IMR-90 (cell line): ENCODE measurements at regions not wholly inside any gene's neighbourhood (a gene's known extent, or its start where the extent isn't known, plus 50 kb on each side); places are given as distances from the start of the nearest gene placed in this dataset.

Experiments used
- ATAC-seq: fragments of 200-7000 bp; cut with Tn5 transposase; 2 replicates; pipeline ENCODE4 v1.9.1; 2020; ENCODE audit warnings: low read depth, mild to moderate bottlenecking, moderate library complexity
- BruUV-seq: library from RNA; stranded (reverse); fragments of 400-500 nt; replicated peaks from 2 replicates; lab custom pipeline; 2021; lab: Mats Ljungman, UMichigan
- CTCF ChIA-PET: fragments of 300-600 bp; formaldehyde crosslinking; extraction: SDS; loops from one replicate; lab custom pipeline; 2021; ENCODE audit warnings: antibody characterized with exemption; lab: Yijun Ruan, JAX
- POLR2A ChIA-PET: fragments of 300-600 bp; sonication (Branson Sonifier 250); formaldehyde crosslinking; loops from one replicate; lab custom pipeline; 2022; ENCODE audit warnings: antibody characterized with exemption; ENCODE audit not compliant: unreplicated experiment; lab: Charles Lee
- DNase-seq: peaks from one replicate; pipeline ENCODE4 v3.0.0; 2013
- H2AFZ ChIP-seq: replicated peaks from 2 replicates; pipeline ENCODE3; 2013; ENCODE audit warnings: low read length, mild to moderate bottlenecking; ENCODE audit not compliant: poor library complexity
- H2AK5ac ChIP-seq: 2 replicates; pipeline ENCODE4 v1.6.1; 2013; ENCODE audit warnings: low read depth, low read length, inconsistent platforms
- H2AK9ac ChIP-seq: replicated peaks from 2 replicates; pipeline ENCODE3; 2013; ENCODE audit warnings: mild to moderate bottlenecking, low read depth, low read length, moderate library complexity; ENCODE audit not compliant: poor library complexity
- H2BK120ac ChIP-seq: 2 replicates; pipeline ENCODE4 v1.6.1; 2013; ENCODE audit warnings: low read depth, low read length, inconsistent platforms
- H2BK15ac ChIP-seq: 3 replicates; pipeline ENCODE4 v1.6.1; 2013; ENCODE audit warnings: low read depth, low read length, inconsistent platforms
- H2BK20ac ChIP-seq: 2 replicates; pipeline ENCODE4 v1.6.1; 2013; ENCODE audit warnings: low read depth, mild to moderate bottlenecking, inconsistent platforms, low read length, moderate library complexity
- H2BK5ac ChIP-seq: 2 replicates; pipeline ENCODE4 v1.6.1; 2013; ENCODE audit warnings: mild to moderate bottlenecking, low read depth, low read length, inconsistent platforms; ENCODE audit not compliant: poor library complexity, severe bottlenecking
- H3K14ac ChIP-seq: replicated peaks from 2 replicates; pipeline ENCODE4 v1.6.1; 2013; ENCODE audit warnings: low read depth, low read length, inconsistent platforms
- H3K18ac ChIP-seq: 2 replicates; pipeline ENCODE4 v1.6.1; 2013; ENCODE audit warnings: low read depth, low read length, control low read depth
- H3K23ac ChIP-seq: 2 replicates; pipeline ENCODE4 v1.6.1; 2013; ENCODE audit warnings: low read depth, low read length, inconsistent platforms
- H3K27ac ChIP-seq: 2 replicates; pipeline ENCODE4 v1.5.1; 2013; ENCODE audit warnings: mild to moderate bottlenecking, control low read depth, low read length; ENCODE audit not compliant: insufficient read depth
- H3K27me3 ChIP-seq: 2 replicates; pipeline ENCODE4 v1.6.1; 2013; ENCODE audit warnings: low read length; ENCODE audit not compliant: control insufficient read depth, insufficient read depth
- H3K36me3 ChIP-seq: 2 replicates; pipeline ENCODE4 v1.6.1; 2013; ENCODE audit warnings: low read length, mixed read lengths; ENCODE audit not compliant: control insufficient read depth, insufficient read depth
- H3K4ac ChIP-seq: 2 replicates; pipeline ENCODE4 v1.6.1; 2013; ENCODE audit warnings: low read depth, low read length, inconsistent platforms
- H3K4me1 ChIP-seq: 2 replicates; pipeline ENCODE4 v1.6.1; 2013; ENCODE audit warnings: low read length, mixed read lengths; ENCODE audit not compliant: control insufficient read depth, insufficient read depth
- H3K4me2 ChIP-seq: 2 replicates; pipeline ENCODE4 v1.6.1; 2013; ENCODE audit warnings: low read depth, mild to moderate bottlenecking, control low read depth, low read length, moderate library complexity
- H3K4me3 ChIP-seq: 2 replicates; pipeline ENCODE4 v1.5.1; 2013; ENCODE audit warnings: low read depth, mild to moderate bottlenecking, control low read depth, low read length, moderate library complexity; ENCODE audit not compliant: insufficient read depth
- H3K56ac ChIP-seq: 2 replicates; pipeline ENCODE4 v1.6.1; 2013; ENCODE audit warnings: low read length, inconsistent platforms; ENCODE audit not compliant: insufficient read depth; ENCODE audit errors: extremely low read depth
- H3K79me1 ChIP-seq, 2 experiments: 2 replicates each; pipeline ENCODE4 v1.6.1; 2013; ENCODE audit warnings: low read length in 2 of 2, inconsistent platforms in 1 of 2, low read depth in 1 of 2
- H3K9ac ChIP-seq: 2 replicates; pipeline ENCODE4 v1.6.1; 2013; ENCODE audit warnings: low read depth, low read length, control low read depth
- H3K9me1 ChIP-seq: 2 replicates; pipeline ENCODE4 v1.6.1; 2013; ENCODE audit warnings: low read length, inconsistent platforms; ENCODE audit not compliant: insufficient read depth
- H3K9me3 ChIP-seq: 2 replicates; pipeline ENCODE4 v1.6.1; 2013; ENCODE audit warnings: low read length; ENCODE audit not compliant: control insufficient read depth, insufficient read depth
- H4K20me1 ChIP-seq: 2 replicates; pipeline ENCODE4 v1.6.1; 2013; ENCODE audit warnings: low read length, inconsistent platforms; ENCODE audit not compliant: insufficient read depth
- H4K5ac ChIP-seq: 2 replicates; pipeline ENCODE4 v1.6.1; 2013; ENCODE audit warnings: mild to moderate bottlenecking, low read depth, low read length, control low read depth
- H4K8ac ChIP-seq, 2 experiments: 2 replicates each; pipeline ENCODE4 v1.6.1; 2013; ENCODE audit warnings: low read depth in 2 of 2, low read length in 2 of 2, control low read depth in 1 of 2, inconsistent platforms in 1 of 2
- H4K91ac ChIP-seq: 2 replicates; pipeline ENCODE4 v1.6.1; 2013; ENCODE audit warnings: low read depth, low read length, inconsistent platforms; ENCODE audit not compliant: insufficient read depth
- BHLHE40 ChIP-seq: fragments of 150-350 bp; IDR thresholded peaks from 2 replicates; pipeline ENCODE4 v1.6.1; 2016; ENCODE audit warnings: mild to moderate bottlenecking, low read depth, low read length
- CEBPB ChIP-seq: IDR thresholded peaks from 2 replicates; pipeline ENCODE4 v1.6.1; 2012; ENCODE audit warnings: low read depth, low read length, improper control_type of control experiment
- CHD1 ChIP-seq: IDR thresholded peaks from 2 replicates; pipeline ENCODE4 v1.6.1; 2012; ENCODE audit warnings: low read depth, low read length, improper control_type of control experiment
- FOS ChIP-seq: fragments of 150-350 bp; IDR thresholded peaks from 2 replicates; pipeline ENCODE4 v1.6.1; 2016; ENCODE audit warnings: low read depth, low read length
- MAFK ChIP-seq: IDR thresholded peaks from 2 replicates; pipeline ENCODE4 v1.6.1; 2012; ENCODE audit warnings: low read depth, low read length, improper control_type of control experiment
- MAZ ChIP-seq: IDR thresholded peaks from 2 replicates; pipeline ENCODE4 v1.6.1; 2012; ENCODE audit warnings: low read depth, mild to moderate bottlenecking, low read length, improper control_type of control experiment, moderate library complexity, borderline replicate concordance
- MXI1 ChIP-seq: IDR thresholded peaks from 2 replicates; pipeline ENCODE4 v1.6.1; 2012; ENCODE audit warnings: low read depth, mild to moderate bottlenecking, low read length, moderate library complexity, borderline replicate concordance
- NFE2L2 ChIP-seq: fragments of 150-350 bp; IDR thresholded peaks from 2 replicates; pipeline ENCODE4 v1.6.1; 2016; ENCODE audit warnings: low read depth, mild to moderate bottlenecking, low read length
- POLR2A ChIP-seq: IDR thresholded peaks from 2 replicates; pipeline ENCODE4 v1.6.1; 2012; ENCODE audit warnings: mild to moderate bottlenecking, low read depth, low read length
- RAD21 ChIP-seq: IDR thresholded peaks from 2 replicates; pipeline ENCODE4 v1.6.1; 2012; ENCODE audit warnings: low read length, improper control_type of control experiment
- RCOR1 ChIP-seq: IDR thresholded peaks from 2 replicates; pipeline ENCODE4 v1.6.1; 2012; ENCODE audit warnings: mild to moderate bottlenecking, low read length, improper control_type of control experiment; ENCODE audit not compliant: insufficient replicate concordance
- RFX5 ChIP-seq: IDR thresholded peaks from 2 replicates; pipeline ENCODE4 v1.8.0; 2012; ENCODE audit warnings: low read depth, mild to moderate bottlenecking, low read length, moderate library complexity
- SMC3 ChIP-seq: fragments of 150-350 bp; IDR thresholded peaks from 2 replicates; pipeline ENCODE4 v1.6.1; 2016; ENCODE audit warnings: low read depth, mild to moderate bottlenecking, antibody characterized with exemption, low read length, moderate library complexity
- WGBS, 2 experiments: methylation state at CpG; one replicate each; pipeline versions ENCODE4 v1.1.5 to v1.1.7; 2013; ENCODE audit warnings: missing lambda C conversion rate in 2 of 2; ENCODE audit not compliant: insufficient read length in 1 of 2; ENCODE audit errors: extremely low coverage in 2 of 2; 5-methylcytosine and 5-hydroxymethylcytosine counted together
- dilution Hi-C: fragments of 300-500 bp; cut with HindIII; formaldehyde crosslinking; loops from one replicate; pipeline ENCODE4 v1.14.3; 2018; ENCODE audit warnings: low sequenced_read_pairs; ENCODE audit not compliant: unreplicated experiment
- in situ Hi-C: fragments of 300-500 bp; cut with MboI; formaldehyde crosslinking; loops from 3 replicates; pipeline ENCODE4 v1.14.3; 2019; ENCODE audit warnings: low sequenced_read_pairs, inconsistent platforms, mixed read lengths
- intact Hi-C: fragments of 100-400 bp; cut with micrococcal nuclease; formaldehyde crosslinking; loops from 2 replicates; pipeline ENCODE4 v1.10.0; 2022
- TF ChIP-seq, protein P1 (sequence below): conservative IDR thresholded peaks from 2 replicates; pipeline ENCODE4 v1.5.1; 2012; ENCODE audit warnings: mild to moderate bottlenecking, low read depth, low read length, improper control_type of control experiment
- TF ChIP-seq, protein P2 (sequence below): fragments of 150-350 bp; IDR thresholded peaks from 2 replicates; pipeline ENCODE4 v1.6.1; 2017; ENCODE audit warnings: mild to moderate bottlenecking, antibody characterized with exemption, low read length, low read depth
- TF ChIP-seq, protein P3 (sequence below): fragments of 150-350 bp; IDR thresholded peaks from 2 replicates; pipeline ENCODE4 v1.6.1; 2016; ENCODE audit warnings: low read depth, mild to moderate bottlenecking, low read length, moderate library complexity, borderline replicate concordance

DNA sequence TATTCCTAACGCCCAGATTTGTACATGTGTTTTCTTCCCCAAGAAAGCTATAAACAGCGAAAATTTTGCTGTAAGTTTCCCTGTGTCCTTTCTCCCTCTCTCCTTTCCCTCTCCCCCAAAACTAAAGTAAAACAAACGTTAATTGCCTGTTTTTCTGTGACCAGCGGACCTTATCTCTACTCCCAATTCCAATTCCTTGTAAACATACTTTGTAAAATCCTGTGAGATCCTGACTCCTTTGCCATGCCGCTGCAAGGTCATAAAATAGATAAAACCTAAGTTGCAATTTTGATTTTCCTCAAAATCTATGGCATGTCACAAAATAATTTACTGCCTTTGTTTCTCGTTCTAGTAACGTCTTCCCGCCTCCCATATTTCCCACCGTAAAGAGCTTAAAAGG is 217.6 kb downstream of the USP6NL start:
- Histone ChIP-seq H4K20me1 (no peaks in the 10 kb centered on the region), H2BK15ac (no peak overlapping the region), H3K36me3 (no peaks in the 10 kb centered on the region), H2BK120ac (no peak overlapping the region), H3K4me1 (no peaks in the 10 kb centered on the region), H3K27me3 (no peaks in the 10 kb centered on the region), H3K56ac (no peak overlapping the region), H2AK9ac (no peak overlapping the region), H3K9me3 (no peaks in the 10 kb centered on the region; the same call in 1 of the 2 replicates), H4K91ac (no peak overlapping the region), H2AK5ac (no peak overlapping the region), H3K4me2 (no peak overlapping the region), H3K9me1 (no peaks in the 10 kb centered on the region), H2AFZ (no peak overlapping the region), H2BK5ac (no peak overlapping the region), H2BK20ac (no peak overlapping the region), H4K5ac (no peak overlapping the region), H3K23ac (no peak overlapping the region), H3K14ac (no peak overlapping the region), H3K4ac (no peak overlapping the region), H3K18ac (no peak overlapping the region), H4K8ac (no peak overlapping the region), H3K4me3 (no peak overlapping the region), H3K9ac (no peak overlapping the region), H3K27ac (no peak overlapping the region), H3K79me1 (no peaks in the 10 kb centered on the region)
- no TSS peak for BruUV-seq
- no peak for ATAC-seq
- no peak for TF ChIP-seq MXI1
- TF ChIP-seq SMC3 = no peak
- TF ChIP-seq RFX5 = no peak
- TF ChIP-seq NFE2L2 = no peak
- TF ChIP-seq FOS = no peak
- no peak for TF ChIP-seq CEBPB
- TF ChIP-seq, protein P1, sequence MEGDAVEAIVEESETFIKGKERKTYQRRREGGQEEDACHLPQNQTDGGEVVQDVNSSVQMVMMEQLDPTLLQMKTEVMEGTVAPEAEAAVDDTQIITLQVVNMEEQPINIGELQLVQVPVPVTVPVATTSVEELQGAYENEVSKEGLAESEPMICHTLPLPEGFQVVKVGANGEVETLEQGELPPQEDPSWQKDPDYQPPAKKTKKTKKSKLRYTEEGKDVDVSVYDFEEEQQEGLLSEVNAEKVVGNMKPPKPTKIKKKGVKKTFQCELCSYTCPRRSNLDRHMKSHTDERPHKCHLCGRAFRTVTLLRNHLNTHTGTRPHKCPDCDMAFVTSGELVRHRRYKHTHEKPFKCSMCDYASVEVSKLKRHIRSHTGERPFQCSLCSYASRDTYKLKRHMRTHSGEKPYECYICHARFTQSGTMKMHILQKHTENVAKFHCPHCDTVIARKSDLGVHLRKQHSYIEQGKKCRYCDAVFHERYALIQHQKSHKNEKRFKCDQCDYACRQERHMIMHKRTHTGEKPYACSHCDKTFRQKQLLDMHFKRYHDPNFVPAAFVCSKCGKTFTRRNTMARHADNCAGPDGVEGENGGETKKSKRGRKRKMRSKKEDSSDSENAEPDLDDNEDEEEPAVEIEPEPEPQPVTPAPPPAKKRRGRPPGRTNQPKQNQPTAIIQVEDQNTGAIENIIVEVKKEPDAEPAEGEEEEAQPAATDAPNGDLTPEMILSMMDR = no peak
- no peak for TF ChIP-seq BHLHE40
- TF ChIP-seq, protein P2, sequence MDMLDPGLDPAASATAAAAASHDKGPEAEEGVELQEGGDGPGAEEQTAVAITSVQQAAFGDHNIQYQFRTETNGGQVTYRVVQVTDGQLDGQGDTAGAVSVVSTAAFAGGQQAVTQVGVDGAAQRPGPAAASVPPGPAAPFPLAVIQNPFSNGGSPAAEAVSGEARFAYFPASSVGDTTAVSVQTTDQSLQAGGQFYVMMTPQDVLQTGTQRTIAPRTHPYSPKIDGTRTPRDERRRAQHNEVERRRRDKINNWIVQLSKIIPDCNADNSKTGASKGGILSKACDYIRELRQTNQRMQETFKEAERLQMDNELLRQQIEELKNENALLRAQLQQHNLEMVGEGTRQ = no peak
- no peak for TF ChIP-seq RAD21
- TF ChIP-seq CHD1 = no peak
- TF ChIP-seq RCOR1 = no peak
- TF ChIP-seq, protein P3, sequence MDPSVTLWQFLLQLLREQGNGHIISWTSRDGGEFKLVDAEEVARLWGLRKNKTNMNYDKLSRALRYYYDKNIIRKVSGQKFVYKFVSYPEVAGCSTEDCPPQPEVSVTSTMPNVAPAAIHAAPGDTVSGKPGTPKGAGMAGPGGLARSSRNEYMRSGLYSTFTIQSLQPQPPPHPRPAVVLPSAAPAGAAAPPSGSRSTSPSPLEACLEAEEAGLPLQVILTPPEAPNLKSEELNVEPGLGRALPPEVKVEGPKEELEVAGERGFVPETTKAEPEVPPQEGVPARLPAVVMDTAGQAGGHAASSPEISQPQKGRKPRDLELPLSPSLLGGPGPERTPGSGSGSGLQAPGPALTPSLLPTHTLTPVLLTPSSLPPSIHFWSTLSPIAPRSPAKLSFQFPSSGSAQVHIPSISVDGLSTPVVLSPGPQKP = no peak
- no peak for TF ChIP-seq MAZ
- no peak for TF ChIP-seq MAFK
- no peak for TF ChIP-seq POLR2A
- DNase-seq = no peak
- CTCF ChIA-PET = no interaction called here
- 57% methylated on average over 7 of the region's 9 CpGs; no CpG with 5 or more reads in 1 of the 2 experiments for WGBS, 2 experiments
- dilution Hi-C loops = no loop called here
- in situ Hi-C loops = no loop called here
- POLR2A ChIA-PET = no interaction called here
- intact Hi-C loops = no loop called here
